HepG2 (cell line): ENCODE measurements at regions not wholly inside any gene's neighbourhood (a gene's known extent, or its start where the extent isn't known, plus 50 kb on each side); places are given as distances from the start of the nearest gene placed in this dataset.

ENCODE experiments used
- ARNT2 ChIP-seq: sonication (generic); formaldehyde crosslinking; IDR thresholded peaks from 2 replicates; pipeline ENCODE4 v1.8.0; 2022; ENCODE audit warnings: mild to moderate bottlenecking, low read depth, missing genetic modification reagents, moderate library complexity
- CAMTA2 ChIP-seq: sonication (generic); formaldehyde crosslinking; IDR thresholded peaks from 2 replicates; pipeline ENCODE4 v1.4.0; 2020; ENCODE audit warnings: mild to moderate bottlenecking, missing genetic modification reagents, borderline replicate concordance
- EED ChIP-seq: sonication (generic); formaldehyde crosslinking; IDR thresholded peaks from 2 replicates; pipeline ENCODE4 v1.5.0; 2020; ENCODE audit warnings: mild to moderate bottlenecking, missing genetic modification reagents
- HIVEP1 ChIP-seq: sonication (generic); formaldehyde crosslinking; IDR thresholded peaks from 2 replicates; pipeline ENCODE4 v1.4.0; 2020; ENCODE audit warnings: mild to moderate bottlenecking, missing genetic modification reagents
- HMG20A ChIP-seq: IDR thresholded peaks from 2 replicates; pipeline ENCODE4 v1.6.1; 2016; ENCODE audit warnings: borderline replicate concordance
- HNF4G ChIP-seq, 2 experiments: sonication (generic) in 1 of 2; formaldehyde crosslinking in 1 of 2; IDR thresholded peaks; 2 replicates each; pipeline versions ENCODE4 v1.4.0 to v1.6.1; 2011 to 2020; ENCODE audit warnings: borderline replicate concordance in 2 of 2, low read depth in 2 of 2, mild to moderate bottlenecking in 2 of 2, low read length in 1 of 2, missing genetic modification reagents in 1 of 2, moderate library complexity in 1 of 2
- KMT2A ChIP-seq: sonication (generic); formaldehyde crosslinking; IDR thresholded peaks from 2 replicates; pipeline ENCODE4 v1.4.0; 2020; ENCODE audit warnings: missing genetic modification reagents
- MIXL1 ChIP-seq: IDR thresholded peaks from 2 replicates; pipeline ENCODE4 v1.6.1; 2016
- PHF8 ChIP-seq: sonication (generic); formaldehyde crosslinking; IDR thresholded peaks from 2 replicates; pipeline ENCODE4 v1.5.0; 2020; ENCODE audit warnings: missing genetic modification reagents
- SP1 ChIP-seq, 2 experiments: fragments of 450-650 bp in 1 of 2; sonication (generic) in 1 of 2; formaldehyde crosslinking in 1 of 2; IDR thresholded peaks; 2 replicates each; pipeline versions ENCODE4 v1.4.0 to v1.6.1; 2016 to 2020; ENCODE audit warnings: missing genetic modification reagents in 1 of 2
- ZBTB8A ChIP-seq: sonication (generic); formaldehyde crosslinking; IDR thresholded peaks from 2 replicates; pipeline ENCODE4 v1.4.0; 2020; ENCODE audit warnings: mild to moderate bottlenecking, low read depth, missing genetic modification reagents, borderline replicate concordance
- ZNF431 ChIP-seq: sonication (generic); formaldehyde crosslinking; IDR thresholded peaks from 2 replicates; pipeline ENCODE4 v1.9.0; 2022; ENCODE audit warnings: missing genetic modification reagents, low read depth, mild to moderate bottlenecking, borderline replicate concordance
- ZNF446 ChIP-seq: sonication (generic); formaldehyde crosslinking; IDR thresholded peaks from 2 replicates; pipeline ENCODE4 v1.5.0; 2020; ENCODE audit warnings: mild to moderate bottlenecking, missing genetic modification reagents
- ZNF598 ChIP-seq: sonication (generic); formaldehyde crosslinking; IDR thresholded peaks from 2 replicates; pipeline ENCODE4 v1.5.1; 2020; ENCODE audit warnings: mild to moderate bottlenecking, missing genetic modification reagents, borderline replicate concordance
- ZNF7 ChIP-seq: IDR thresholded peaks from 2 replicates; pipeline ENCODE4 v1.6.1; 2016; ENCODE audit warnings: missing biosample characterization, missing genetic modification reagents
- ZNF850 ChIP-seq: sonication (generic); formaldehyde crosslinking; conservative IDR thresholded peaks from 2 replicates; pipeline ENCODE4 v1.9.0; 2021; ENCODE audit warnings: mild to moderate bottlenecking, missing genetic modification reagents
- ZNF891 ChIP-seq: sonication (generic); formaldehyde crosslinking; IDR thresholded peaks from 2 replicates; pipeline ENCODE4 v1.5.0; 2020; ENCODE audit warnings: mild to moderate bottlenecking, missing genetic modification reagents
- TF ChIP-seq, protein P1 (sequence below): sonication (generic); formaldehyde crosslinking; IDR thresholded peaks from 2 replicates; pipeline ENCODE4 v1.9.0; 2021; ENCODE audit warnings: missing genetic modification reagents, mild to moderate bottlenecking, borderline replicate concordance
- TF ChIP-seq, protein P2 (sequence below): sonication (generic); formaldehyde crosslinking; IDR thresholded peaks from 2 replicates; pipeline ENCODE4 v1.4.0; 2020; ENCODE audit warnings: mild to moderate bottlenecking, low read depth, missing genetic modification reagents
- TF ChIP-seq, protein P3 (sequence below): IDR thresholded peaks from 2 replicates; pipeline ENCODE4 v1.6.1; 2012; ENCODE audit warnings: low read length, improper control_type of control experiment
- TF ChIP-seq, protein P4 (sequence below): sonication (generic); formaldehyde crosslinking; IDR thresholded peaks from 2 replicates; pipeline ENCODE4 v1.5.1; 2020; ENCODE audit warnings: mild to moderate bottlenecking, missing genetic modification reagents

DNA sequence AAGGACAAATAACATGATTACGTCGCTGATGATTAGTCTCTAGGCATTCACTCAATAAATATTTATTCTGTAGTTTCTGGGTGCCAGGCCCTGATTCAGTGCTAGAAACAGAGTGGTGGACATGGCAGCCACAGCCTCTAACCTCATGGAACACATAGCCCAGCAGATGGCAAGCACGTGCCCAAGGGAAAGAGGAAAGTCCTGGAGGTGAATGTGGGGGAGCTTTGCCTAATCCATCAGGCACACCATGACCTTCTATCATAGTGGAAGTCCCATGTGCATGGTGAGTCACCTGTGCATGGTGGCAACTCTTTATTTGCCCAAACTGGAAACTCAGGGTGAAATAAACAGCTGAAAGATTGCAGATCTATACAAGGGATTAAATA lies 143.0 kb upstream of the TNFAIP3 start (continued):
- no peak for TF ChIP-seq EED (CRISPR knock-in tag)
- TF ChIP-seq, protein P1, sequence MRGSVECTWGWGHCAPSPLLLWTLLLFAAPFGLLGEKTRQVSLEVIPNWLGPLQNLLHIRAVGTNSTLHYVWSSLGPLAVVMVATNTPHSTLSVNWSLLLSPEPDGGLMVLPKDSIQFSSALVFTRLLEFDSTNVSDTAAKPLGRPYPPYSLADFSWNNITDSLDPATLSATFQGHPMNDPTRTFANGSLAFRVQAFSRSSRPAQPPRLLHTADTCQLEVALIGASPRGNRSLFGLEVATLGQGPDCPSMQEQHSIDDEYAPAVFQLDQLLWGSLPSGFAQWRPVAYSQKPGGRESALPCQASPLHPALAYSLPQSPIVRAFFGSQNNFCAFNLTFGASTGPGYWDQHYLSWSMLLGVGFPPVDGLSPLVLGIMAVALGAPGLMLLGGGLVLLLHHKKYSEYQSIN (CRISPR knock-in tag) = no peak
- no peak for TF ChIP-seq ARNT2
- no peak for TF ChIP-seq SP1 (IDR thresholded peaks at IDR 0.05)
- TF ChIP-seq SP1 (CRISPR knock-in tag; IDR thresholded peaks at IDR 0.05) = no peak
- TF ChIP-seq HIVEP1 (CRISPR knock-in tag) = peak; percentile 75
- peak; percentile 61; the same call in 1 of the 2 replicates for TF ChIP-seq MIXL1 (CRISPR knock-in tag)
- no peak for TF ChIP-seq ZNF891 (CRISPR knock-in tag)
- TF ChIP-seq HMG20A = peak; percentile 69
- no peak for TF ChIP-seq CAMTA2 (CRISPR knock-in tag)
- no peak for TF ChIP-seq ZNF850
- no peak for TF ChIP-seq ZBTB8A (CRISPR knock-in tag)
- TF ChIP-seq ZNF431 = peak; percentile 71; the same call in 1 of the 2 replicates
- TF ChIP-seq, protein P2, sequence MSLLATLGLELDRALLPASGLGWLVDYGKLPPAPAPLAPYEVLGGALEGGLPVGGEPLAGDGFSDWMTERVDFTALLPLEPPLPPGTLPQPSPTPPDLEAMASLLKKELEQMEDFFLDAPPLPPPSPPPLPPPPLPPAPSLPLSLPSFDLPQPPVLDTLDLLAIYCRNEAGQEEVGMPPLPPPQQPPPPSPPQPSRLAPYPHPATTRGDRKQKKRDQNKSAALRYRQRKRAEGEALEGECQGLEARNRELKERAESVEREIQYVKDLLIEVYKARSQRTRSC = no peak
- TF ChIP-seq PHF8 = no peak
- TF ChIP-seq, protein P3, sequence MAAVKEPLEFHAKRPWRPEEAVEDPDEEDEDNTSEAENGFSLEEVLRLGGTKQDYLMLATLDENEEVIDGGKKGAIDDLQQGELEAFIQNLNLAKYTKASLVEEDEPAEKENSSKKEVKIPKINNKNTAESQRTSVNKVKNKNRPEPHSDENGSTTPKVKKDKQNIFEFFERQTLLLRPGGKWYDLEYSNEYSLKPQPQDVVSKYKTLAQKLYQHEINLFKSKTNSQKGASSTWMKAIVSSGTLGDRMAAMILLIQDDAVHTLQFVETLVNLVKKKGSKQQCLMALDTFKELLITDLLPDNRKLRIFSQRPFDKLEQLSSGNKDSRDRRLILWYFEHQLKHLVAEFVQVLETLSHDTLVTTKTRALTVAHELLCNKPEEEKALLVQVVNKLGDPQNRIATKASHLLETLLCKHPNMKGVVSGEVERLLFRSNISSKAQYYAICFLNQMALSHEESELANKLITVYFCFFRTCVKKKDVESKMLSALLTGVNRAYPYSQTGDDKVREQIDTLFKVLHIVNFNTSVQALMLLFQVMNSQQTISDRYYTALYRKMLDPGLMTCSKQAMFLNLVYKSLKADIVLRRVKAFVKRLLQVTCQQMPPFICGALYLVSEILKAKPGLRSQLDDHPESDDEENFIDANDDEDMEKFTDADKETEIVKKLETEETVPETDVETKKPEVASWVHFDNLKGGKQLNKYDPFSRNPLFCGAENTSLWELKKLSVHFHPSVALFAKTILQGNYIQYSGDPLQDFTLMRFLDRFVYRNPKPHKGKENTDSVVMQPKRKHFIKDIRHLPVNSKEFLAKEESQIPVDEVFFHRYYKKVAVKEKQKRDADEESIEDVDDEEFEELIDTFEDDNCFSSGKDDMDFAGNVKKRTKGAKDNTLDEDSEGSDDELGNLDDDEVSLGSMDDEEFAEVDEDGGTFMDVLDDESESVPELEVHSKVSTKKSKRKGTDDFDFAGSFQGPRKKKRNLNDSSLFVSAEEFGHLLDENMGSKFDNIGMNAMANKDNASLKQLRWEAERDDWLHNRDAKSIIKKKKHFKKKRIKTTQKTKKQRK = no peak
- TF ChIP-seq KMT2A (CRISPR knock-in tag) = no peak
- TF ChIP-seq ZNF7 (CRISPR knock-in tag) = no peak; the same call in 1 of the 2 replicates
- TF ChIP-seq ZNF446 (CRISPR knock-in tag) = no peak
- TF ChIP-seq ZNF598 (CRISPR knock-in tag) = no peak; the same call in 1 of the 2 replicates
- no peak for TF ChIP-seq HNF4G (IDR thresholded peaks at IDR 0.05; ENCODE audit: borderline replicate concordance, low read depth, low read length)
- no peak for TF ChIP-seq HNF4G (CRISPR knock-in tag; IDR thresholded peaks at IDR 0.05; ENCODE audit: borderline replicate concordance, low read depth)
- TF ChIP-seq, protein P4, sequence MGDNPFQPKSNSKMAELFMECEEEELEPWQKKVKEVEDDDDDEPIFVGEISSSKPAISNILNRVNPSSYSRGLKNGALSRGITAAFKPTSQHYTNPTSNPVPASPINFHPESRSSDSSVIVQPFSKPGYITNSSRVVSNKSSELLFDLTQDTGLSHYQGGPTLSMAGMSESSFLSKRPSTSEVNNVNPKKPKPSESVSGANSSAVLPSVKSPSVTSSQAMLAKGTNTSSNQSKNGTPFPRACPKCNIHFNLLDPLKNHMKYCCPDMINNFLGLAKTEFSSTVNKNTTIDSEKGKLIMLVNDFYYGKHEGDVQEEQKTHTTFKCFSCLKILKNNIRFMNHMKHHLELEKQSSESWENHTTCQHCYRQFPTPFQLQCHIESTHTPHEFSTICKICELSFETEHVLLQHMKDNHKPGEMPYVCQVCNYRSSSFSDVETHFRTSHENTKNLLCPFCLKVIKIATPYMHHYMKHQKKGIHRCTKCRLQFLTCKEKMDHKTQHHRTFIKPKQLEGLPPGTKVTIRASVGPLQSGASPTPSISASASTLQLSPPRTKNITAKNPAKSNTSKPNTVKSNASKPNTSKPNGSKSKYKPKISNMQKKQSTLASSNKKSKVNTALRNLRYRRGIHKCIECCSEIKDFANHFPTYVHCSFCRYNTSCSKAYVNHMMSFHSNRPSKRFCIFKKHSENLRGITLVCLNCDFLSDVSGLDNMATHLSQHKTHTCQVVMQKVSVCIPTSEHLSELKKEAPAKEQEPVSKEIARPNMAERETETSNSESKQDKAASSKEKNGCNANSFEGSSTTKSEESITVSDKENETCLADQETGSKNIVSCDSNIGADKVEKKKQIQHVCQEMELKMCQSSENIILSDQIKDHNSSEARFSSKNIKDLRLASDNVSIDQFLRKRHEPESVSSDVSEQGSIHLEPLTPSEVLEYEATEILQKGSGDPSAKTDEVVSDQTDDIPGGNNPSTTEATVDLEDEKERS = peak; percentile 79
